HCEC 1CT (cell line): ENCODE measurements at regions not wholly inside any gene's neighbourhood (a gene's known extent, or its start where the extent isn't known, plus 50 kb on each side); places are given as distances from the start of the nearest gene placed in this dataset.
"Not testable (repeated sequence)": the region's sequence is repeated elsewhere in the genome, so short reads cannot be mapped to it uniquely, and the experiment has no call there.

Experiments
- DNase-seq: peaks from one replicate; pipeline ENCODE4 v3.0.0-alpha.2; 2017

- DNase-seq, result no peak
Observed at GRCh38 chrX:122092360-122092759, 1045.0 kb downstream of the GLUD2 start.

GRCh38 chrX:122092978-122093377, 1045.6 kb downstream of the GLUD2 start:
- no peak for DNase-seq

- no peak for DNase-seq
Observed at GRCh38 chrX:122094611-122095010, 1047.2 kb downstream of the GLUD2 start.

GRCh38 chrX:122113376-122113775, 1066.0 kb downstream of the GLUD2 start:
- no peak for DNase-seq

GRCh38 chrX:122113896-122114295, 1066.5 kb downstream of the GLUD2 start:
- DNase-seq, result no peak

- no peak for DNase-seq
Observed at GRCh38 chrX:122115604-122116003, 1068.2 kb downstream of the GLUD2 start.

- no peak for DNase-seq
Observed at GRCh38 chrX:122119361-122119760, 1064.7 kb upstream of the GRIA3 start.

- no peak for DNase-seq
Observed at GRCh38 chrX:122122274-122122673, 1061.8 kb upstream of the GRIA3 start.

GRCh38 chrX:122133478-122133877, 1050.6 kb upstream of the GRIA3 start:
- DNase-seq, result no peak

- no peak for DNase-seq
Observed at GRCh38 chrX:122134291-122134690, 1049.8 kb upstream of the GRIA3 start.

GRCh38 chrX:122135070-122135469, 1049.0 kb upstream of the GRIA3 start:
- no peak for DNase-seq

GRCh38 chrX:122140219-122140618, 1043.9 kb upstream of the GRIA3 start:
- DNase-seq, result not testable (repeated sequence)

- no peak for DNase-seq
Observed at GRCh38 chrX:122154019-122154418, 1030.1 kb upstream of the GRIA3 start.

GRCh38 chrX:122168241-122168640, 1015.8 kb upstream of the GRIA3 start:
- no peak for DNase-seq

- DNase-seq, result no peak
Observed at GRCh38 chrX:122184791-122185190, 999.3 kb upstream of the GRIA3 start.

- DNase-seq, result no peak
Observed at GRCh38 chrX:122187069-122187713, 996.9 kb upstream of the GRIA3 start.

- no peak for DNase-seq
Observed at GRCh38 chrX:122188751-122189150, 995.3 kb upstream of the GRIA3 start.

GRCh38 chrX:122196343-122196742, 987.7 kb upstream of the GRIA3 start:
- no peak for DNase-seq

GRCh38 chrX:122203399-122203798, 980.7 kb upstream of the GRIA3 start:
- DNase-seq, result no peak

- no peak for DNase-seq
Observed at GRCh38 chrX:122218666-122219065, 965.4 kb upstream of the GRIA3 start.

- no peak for DNase-seq
Observed at GRCh38 chrX:122219226-122219625, 964.9 kb upstream of the GRIA3 start.

- DNase-seq, result no peak
Observed at GRCh38 chrX:122219735-122220134, 964.3 kb upstream of the GRIA3 start.

GRCh38 chrX:122220644-122221373, 963.3 kb upstream of the GRIA3 start:
- no peak for DNase-seq

- not testable (repeated sequence) for DNase-seq
Observed at GRCh38 chrX:122221810-122222209, 962.3 kb upstream of the GRIA3 start.

- not testable (repeated sequence) for DNase-seq
Observed at GRCh38 chrX:122224137-122224536, 959.9 kb upstream of the GRIA3 start.
